Panc1 (cell line): ENCODE measurements at regions not wholly inside any gene's neighbourhood (a gene's known extent, or its start where the extent isn't known, plus 50 kb on each side); places are given as distances from the start of the nearest gene placed in this dataset.

ENCODE experiments used
- ATAC-seq: fragments of 200-7000 bp; cut with Tn5 transposase; 2 replicates; pipeline ENCODE4 v1.9.1; 2020; ENCODE audit warnings: mild to moderate bottlenecking, moderate library complexity
- BruUV-seq: library from RNA; stranded (reverse); fragments of 400-500 nt; replicated peaks from 2 replicates; lab custom pipeline; 2021; lab: Mats Ljungman, UMichigan
- CTCF ChIA-PET: fragments of 300-600 bp; sonication (Branson Sonifier 250); formaldehyde crosslinking; loops from one replicate; lab custom pipeline; 2022; ENCODE audit warnings: antibody characterized with exemption; lab: Charles Lee
- POLR2A ChIA-PET: fragments of 300-600 bp; sonication (Branson Sonifier 250); formaldehyde crosslinking; loops from one replicate; lab custom pipeline; 2022; ENCODE audit warnings: antibody characterized with exemption; lab: Charles Lee
- DNase-seq: peaks from one replicate; pipeline ENCODE4 v3.0.0-alpha.2; 2010; ENCODE audit warnings: low read depth, low spot score
- H3K27ac ChIP-seq: 2 replicates; pipeline ENCODE4 v1.5.1; 2011; ENCODE audit warnings: mild to moderate bottlenecking, low read length, inconsistent platforms
- H3K27me3 ChIP-seq: fragments of 200-500 bp; sonication (Bioruptor generic); 2 replicates; pipeline ENCODE4 v1.6.0; 2014; ENCODE audit warnings: low read length, inconsistent platforms; ENCODE audit not compliant: control insufficient read depth, insufficient read depth
- H3K36me3 ChIP-seq: fragments of 200-500 bp; sonication (Bioruptor generic); 2 replicates; pipeline ENCODE4 v1.5.1; 2014; ENCODE audit warnings: inconsistent platforms, mild to moderate bottlenecking, low read length, moderate library complexity; ENCODE audit not compliant: control insufficient read depth, insufficient read depth
- H3K4me1 ChIP-seq: 2 replicates; pipeline ENCODE4 v1.5.1; 2011; ENCODE audit warnings: inconsistent platforms, mild to moderate bottlenecking, low read length, moderate library complexity; ENCODE audit not compliant: control insufficient read depth, insufficient read depth
- H3K4me3 ChIP-seq, 2 experiments: 2 replicates each; pipeline ENCODE4 v1.5.1; 2011 to 2012; ENCODE audit warnings: low read depth in 2 of 2, low read length in 2 of 2, mild to moderate bottlenecking in 2 of 2, inconsistent platforms in 1 of 2, moderate library complexity in 1 of 2
- H3K9me3 ChIP-seq: fragments of 200-500 bp; sonication (Bioruptor generic); 2 replicates; pipeline ENCODE4 v1.5.1; 2014; ENCODE audit warnings: low read depth, mild to moderate bottlenecking, inconsistent platforms, low read length, moderate library complexity; ENCODE audit not compliant: control insufficient read depth, insufficient read depth
- POLR2AphosphoS5 ChIP-seq: IDR thresholded peaks from 2 replicates; pipeline ENCODE4 v1.6.1; 2012; ENCODE audit warnings: mild to moderate bottlenecking, low read depth, low read length, moderate library complexity
- REST ChIP-seq, 2 experiments: IDR thresholded peaks; 2 replicates each; pipeline ENCODE4 v1.6.1; 2011 to 2012; ENCODE audit warnings: low read depth in 2 of 2, control low read depth in 1 of 2, low read length in 1 of 2, mild to moderate bottlenecking in 1 of 2, moderate library complexity in 1 of 2; ENCODE audit not compliant: insufficient read depth in 1 of 2
- SIN3A ChIP-seq: IDR thresholded peaks from 2 replicates; pipeline ENCODE4 v1.6.1; 2012; ENCODE audit warnings: low read depth, mild to moderate bottlenecking, low read length, moderate library complexity, borderline replicate concordance; ENCODE audit not compliant: insufficient read depth
- TCF7L2 ChIP-seq: IDR thresholded peaks from 2 replicates; pipeline ENCODE4 v1.6.1; 2011; ENCODE audit warnings: mild to moderate bottlenecking, low read depth, low read length, inconsistent platforms
- in situ Hi-C: cut with HindIII; loops from 2 replicates; pipeline ENCODE4 v1.10.0; 2016; ENCODE audit warnings: low sequenced_read_pairs, low pct_unique_long_range_greater_than_20kb
- intact Hi-C: fragments of 100-400 bp; cut with micrococcal nuclease; formaldehyde crosslinking; loops from one replicate; pipeline ENCODE4 v1.10.0; 2022; ENCODE audit not compliant: unreplicated experiment

DNA sequence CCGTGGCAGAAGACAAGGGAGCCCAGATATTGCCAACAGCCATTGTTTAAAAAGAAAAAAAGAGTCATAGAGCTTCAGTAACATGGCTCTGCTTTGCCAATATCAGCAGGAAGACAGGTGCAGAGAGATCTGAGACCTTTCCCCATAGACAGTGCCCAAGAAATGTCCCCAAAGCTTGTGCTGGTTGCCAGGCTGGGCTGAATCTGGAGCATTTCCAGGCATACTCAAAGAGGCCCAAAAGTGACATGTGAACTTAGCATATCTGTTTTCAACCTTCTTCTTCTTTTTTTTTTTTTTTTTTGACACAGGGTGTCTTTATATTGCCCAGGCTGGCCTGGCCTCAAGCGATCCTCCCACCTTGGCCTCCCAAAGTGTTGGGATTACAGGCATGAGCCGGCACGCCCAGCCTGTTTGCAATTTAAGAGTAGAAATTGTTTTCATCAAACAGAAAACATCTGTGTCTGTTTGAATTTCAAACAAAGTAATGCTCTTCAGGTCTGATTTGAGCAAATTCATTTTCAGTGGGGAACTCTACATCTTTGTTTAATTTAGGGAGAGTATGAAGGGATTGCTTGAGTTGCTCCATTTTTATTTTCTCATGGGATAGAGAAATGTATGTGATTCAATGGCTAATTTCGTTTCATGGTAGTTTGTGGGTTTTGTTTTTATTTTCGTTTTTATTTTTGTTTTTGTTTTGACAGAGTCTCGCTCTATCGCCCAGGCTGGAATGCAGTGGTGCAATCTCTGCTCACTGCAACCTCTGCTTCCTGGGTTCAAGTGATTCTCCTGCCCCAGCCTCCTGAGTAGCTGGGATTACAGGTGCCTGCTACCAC lies 56.6 kb upstream of the RBM47 start:
- DNase-seq = no peak
- no peak overlapping the region for H3K27ac ChIP-seq
- POLR2A ChIA-PET = no interaction called here
- CTCF ChIA-PET = no interaction called here
- ATAC-seq = no peak
- H3K9me3 ChIP-seq = no peaks in the 10 kb centered on the region
- intact Hi-C loops (no loop called here), in situ Hi-C loops (no loop called here)
- H3K36me3 ChIP-seq = no peaks in the 10 kb centered on the region
- H3K27me3 ChIP-seq = no peaks in the 10 kb centered on the region
- no peak overlapping the region for H3K4me3 ChIP-seq
- BruUV-seq = no TSS peak
- no peak for TF ChIP-seq POLR2AphosphoS5
- TF ChIP-seq REST (IDR thresholded peaks at IDR 0.05; ENCODE audit: insufficient read depth in 1 of 2, low read depth in 2 of 2, low read length in 1 of 2) = no peak
- TF ChIP-seq SIN3A = no peak
- no peak for TF ChIP-seq TCF7L2
- H3K4me1 ChIP-seq = no peaks in the 10 kb centered on the region

DNA sequence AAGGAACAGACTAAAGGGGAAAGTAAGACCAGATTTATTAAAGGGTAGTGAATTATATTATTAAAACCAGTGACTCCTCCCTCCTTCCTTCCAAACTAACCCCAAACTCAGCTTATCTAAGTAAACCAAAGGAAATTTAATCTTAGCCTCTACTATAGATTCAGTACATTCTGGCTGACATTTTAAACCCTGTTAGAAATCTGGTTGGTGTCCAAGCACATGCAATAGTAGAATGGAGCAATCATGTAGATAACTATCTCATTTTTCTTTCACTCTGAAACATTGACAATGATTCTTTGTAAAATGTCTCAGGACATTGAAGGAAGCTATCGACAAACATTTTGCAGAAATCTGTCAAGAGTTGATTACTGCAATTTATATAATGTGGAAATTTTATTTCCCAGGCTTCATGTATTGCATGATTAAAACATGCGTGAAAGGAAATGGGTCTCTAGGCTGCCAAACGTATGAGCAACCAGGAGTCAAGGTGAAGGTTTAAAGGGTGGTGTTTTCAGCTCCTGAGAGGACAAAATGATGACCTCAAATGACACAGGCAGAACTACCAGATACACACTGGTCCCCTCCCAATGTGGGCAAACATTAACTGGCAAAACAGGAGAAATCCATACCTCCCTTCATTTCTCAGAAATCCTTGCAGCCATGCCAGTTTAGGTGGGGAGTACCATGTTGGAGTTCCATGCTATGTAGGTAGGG lies 58.2 kb upstream of the RBM47 start:
- ATAC-seq (no peak), DNase-seq (no peak)
- intact Hi-C loops = no loop called here
- ChIA-PET POLR2A (no interaction called here), CTCF (no interaction called here)
- Histone ChIP-seq H3K27ac (no peak overlapping the region), H3K36me3 (no peaks in the 10 kb centered on the region), H3K4me1 (no peaks in the 10 kb centered on the region), H3K9me3 (no peaks in the 10 kb centered on the region), H3K4me3 (no peak overlapping the region), H3K27me3 (no peaks in the 10 kb centered on the region)
- in situ Hi-C loops = no loop called here
- BruUV-seq = no TSS peak
- TF ChIP-seq REST (IDR thresholded peaks at IDR 0.05; ENCODE audit: insufficient read depth in 1 of 2, low read depth in 2 of 2, low read length in 1 of 2) = no peak
